HG03565 (cell line): ENCODE measurements at regions not wholly inside any gene's neighbourhood (a gene's known extent, or its start where the extent isn't known, plus 50 kb on each side); places are given as distances from the start of the nearest gene placed in this dataset.
"Not testable (repeated sequence)": the region's sequence is repeated elsewhere in the genome, so short reads cannot be mapped to it uniquely, and the experiment has no call there.

ENCODE experiments used
- ATAC-seq: cut with Tn5 transposase; IDR thresholded peaks from one replicate; pipeline ENCODE4 v1.9.1; 2021; ENCODE audit warnings: mild to moderate bottlenecking, moderate library complexity; ENCODE audit not compliant: unreplicated experiment

GRCh38 chr2:3899536-3900155, 196.3 kb downstream of the DCDC2C start:
- ATAC-seq: no peak

GRCh38 chr2:3902131-3902530, 198.8 kb downstream of the DCDC2C start:
- no peak for ATAC-seq

DNA sequence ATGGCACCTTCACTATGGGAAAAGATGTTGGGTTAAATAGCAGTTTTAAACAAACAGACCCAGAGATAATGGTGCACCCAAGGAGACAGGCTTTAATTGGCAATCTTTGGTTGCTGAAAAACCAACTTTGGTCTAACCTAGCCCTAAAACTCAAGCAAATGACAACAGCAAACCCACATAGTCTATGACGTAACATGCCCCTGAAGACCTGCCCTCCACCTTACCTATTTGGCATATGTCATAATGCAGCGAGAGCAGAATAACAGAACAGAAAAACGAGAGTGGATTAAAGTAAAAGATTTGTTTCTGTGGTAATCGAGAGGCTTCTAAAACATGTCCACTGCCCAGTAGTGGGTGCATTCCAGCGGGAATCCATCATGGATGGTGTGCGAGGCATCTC, 200.7 kb downstream of the DCDC2C start:
- ATAC-seq: no peak

GRCh38 chr2:3908498-3908897, 205.1 kb downstream of the DCDC2C start:
- not testable (repeated sequence) for ATAC-seq

DNA sequence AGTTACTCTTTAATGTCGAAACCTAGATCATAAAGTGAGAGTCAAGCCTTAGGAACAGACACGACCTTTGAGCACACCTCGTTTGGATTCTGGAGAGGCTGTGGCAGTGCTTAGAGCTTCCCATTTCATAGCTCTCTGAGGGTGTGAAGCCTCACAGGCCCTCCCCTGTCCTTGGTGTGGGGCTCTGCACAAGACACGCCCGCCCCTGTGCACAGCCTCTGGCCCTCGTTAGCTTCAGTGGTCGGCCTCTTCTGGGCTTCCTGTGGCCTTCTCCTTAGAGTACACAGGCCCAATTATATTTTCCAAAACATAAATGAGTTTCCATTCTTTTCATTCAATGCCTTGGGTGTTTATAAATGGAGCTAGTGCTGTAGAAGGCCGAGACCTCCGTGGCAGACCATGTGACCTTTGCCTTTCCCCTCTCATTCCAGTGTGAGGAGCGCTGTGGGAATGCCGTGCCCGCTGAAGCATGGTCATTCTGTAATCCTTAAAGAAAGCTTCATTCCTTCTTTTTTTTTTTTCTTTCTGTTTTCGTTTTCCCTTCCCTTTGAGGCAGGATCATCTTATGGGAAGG, 208.6 kb downstream of the DCDC2C start:
- ATAC-seq: no peak

- no peak for ATAC-seq
Observed at GRCh38 chr2:3913166-3913565, 209.8 kb downstream of the DCDC2C start.

DNA sequence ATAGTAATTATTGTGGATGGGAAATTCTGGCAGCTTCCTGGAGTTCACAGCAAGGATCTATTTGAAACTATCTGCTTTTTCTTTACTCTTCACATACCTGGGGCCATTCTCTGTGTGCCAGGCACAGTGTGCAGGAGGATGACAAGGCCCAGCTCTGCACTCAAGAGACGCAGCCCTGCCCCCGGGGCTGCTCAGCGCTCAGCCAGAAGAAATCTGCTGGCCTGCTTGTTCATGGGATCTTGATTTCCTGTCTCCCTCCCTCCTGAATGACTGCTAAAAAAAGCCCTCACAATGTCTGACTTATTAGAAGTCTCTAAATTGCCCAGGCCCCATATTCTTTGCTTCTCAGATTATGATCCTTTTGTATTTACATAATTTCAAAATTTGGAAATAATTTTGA, 210.9 kb downstream of the DCDC2C start:
- no peak for ATAC-seq

DNA sequence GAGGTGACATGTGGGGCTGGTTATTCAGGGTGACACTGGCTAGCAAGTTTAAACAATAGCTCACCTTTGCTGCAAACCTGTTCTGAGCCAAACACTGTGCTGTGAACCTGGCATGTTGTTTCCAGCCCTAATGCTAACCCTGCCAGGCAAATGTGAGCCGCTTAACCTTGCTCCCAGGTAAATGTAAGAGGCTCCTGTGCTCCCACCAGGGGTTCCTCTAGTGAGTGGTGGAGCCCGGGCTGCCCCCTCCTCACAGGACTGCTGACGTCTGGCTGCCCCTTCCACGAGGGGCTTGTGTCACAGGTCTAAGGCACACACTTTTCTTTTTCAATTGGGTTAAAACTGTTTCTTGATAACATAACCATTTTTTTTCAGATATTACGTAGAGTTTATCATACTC, 223.7 kb downstream of the DCDC2C start:
- no peak for ATAC-seq

DNA sequence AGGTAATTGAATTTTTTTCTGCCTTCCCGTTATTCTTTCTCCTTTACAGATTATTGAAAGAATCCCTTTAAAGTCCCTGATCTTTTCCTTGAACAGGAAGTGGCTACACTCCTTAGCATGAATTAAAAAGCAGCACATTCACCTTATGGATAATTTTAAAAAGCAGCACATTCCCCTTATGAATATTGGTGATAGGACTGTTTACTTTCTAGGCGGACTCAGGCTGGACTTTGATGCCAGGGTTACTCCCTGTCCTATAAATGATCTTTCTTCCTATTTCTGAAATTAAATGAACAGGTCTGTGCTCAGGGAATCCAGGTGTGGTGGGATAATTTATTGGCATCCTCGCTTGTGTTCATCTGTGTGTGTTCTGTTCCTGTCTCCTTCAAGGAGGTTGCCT, 226.0 kb downstream of the DCDC2C start:
- ATAC-seq: no peak

DNA sequence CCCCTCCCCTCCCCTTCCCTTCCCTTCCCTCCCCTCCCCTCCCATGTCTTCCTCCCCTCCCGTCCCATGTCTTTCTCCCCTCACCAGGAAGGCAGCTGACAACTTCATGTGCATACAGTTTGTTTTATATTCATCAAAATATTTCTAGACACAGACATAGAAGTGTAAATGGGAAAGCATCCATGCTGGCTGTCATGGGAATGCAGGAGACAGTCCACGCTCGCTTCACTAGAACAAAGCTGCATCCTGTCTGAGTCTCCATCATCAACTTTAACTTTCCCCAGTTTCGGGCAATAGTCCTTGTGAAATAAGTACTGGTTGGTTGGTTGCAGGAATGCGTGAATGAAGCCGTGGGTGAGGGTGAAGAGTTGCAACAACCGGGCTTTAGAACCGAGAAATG, 226.9 kb downstream of the DCDC2C start:
- ATAC-seq: no peak

- ATAC-seq: no peak
Observed at GRCh38 chr2:3940661-3941060, 237.3 kb downstream of the DCDC2C start.

- ATAC-seq: no peak
Observed at GRCh38 chr2:3942841-3943240, 239.5 kb downstream of the DCDC2C start.

- ATAC-seq: no peak
Observed at GRCh38 chr2:3944071-3944470, 240.7 kb downstream of the DCDC2C start.

GRCh38 chr2:3944841-3945240, 241.5 kb downstream of the DCDC2C start:
- no peak for ATAC-seq

- no peak for ATAC-seq
Observed at GRCh38 chr2:3948191-3948590, 244.8 kb downstream of the DCDC2C start.

- ATAC-seq: no peak
Observed at GRCh38 chr2:3951131-3951954, 248.0 kb downstream of the DCDC2C start.

- no peak for ATAC-seq
Observed at GRCh38 chr2:3952866-3953516, 249.6 kb downstream of the DCDC2C start.

DNA sequence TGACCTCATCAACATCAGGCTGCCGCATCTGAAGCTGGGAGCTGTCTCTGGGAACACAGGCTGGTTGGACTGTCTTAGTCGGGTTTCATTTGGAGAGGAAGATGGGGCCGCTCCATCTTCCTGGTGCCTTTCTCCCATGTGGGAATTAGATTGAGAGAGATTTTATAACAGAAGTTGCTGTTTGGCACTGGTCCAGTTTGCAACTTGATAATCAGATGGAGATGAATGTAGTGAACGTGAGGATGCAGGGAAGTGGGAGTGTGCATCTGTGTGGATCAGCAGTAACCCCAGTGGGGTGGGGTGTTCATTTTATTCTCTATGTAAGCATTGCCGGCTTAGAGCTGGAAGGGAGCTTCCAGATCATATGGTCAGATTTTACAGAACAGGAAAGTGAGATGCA, 250.9 kb downstream of the DCDC2C start:
- no peak for ATAC-seq

DNA sequence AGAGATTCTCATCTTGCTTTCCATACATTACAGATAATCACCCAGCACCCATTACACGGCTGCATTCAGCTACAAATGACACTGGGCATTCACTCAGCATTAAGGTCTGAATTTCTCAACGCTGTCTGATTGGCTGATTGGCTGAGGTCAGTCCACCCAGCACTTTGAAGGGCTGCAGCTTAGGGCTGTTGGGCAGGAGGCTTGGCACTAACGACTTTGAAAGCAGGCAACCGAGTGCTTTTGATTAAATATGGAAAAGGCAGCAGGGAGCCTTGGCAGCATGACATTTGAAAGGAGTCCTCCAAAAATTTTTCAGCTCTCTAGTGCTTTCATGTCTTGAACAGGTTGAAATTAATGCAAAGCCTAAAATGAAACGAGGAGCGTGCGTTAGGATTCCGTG, 253.0 kb downstream of the DCDC2C start:
- no peak for ATAC-seq

DNA sequence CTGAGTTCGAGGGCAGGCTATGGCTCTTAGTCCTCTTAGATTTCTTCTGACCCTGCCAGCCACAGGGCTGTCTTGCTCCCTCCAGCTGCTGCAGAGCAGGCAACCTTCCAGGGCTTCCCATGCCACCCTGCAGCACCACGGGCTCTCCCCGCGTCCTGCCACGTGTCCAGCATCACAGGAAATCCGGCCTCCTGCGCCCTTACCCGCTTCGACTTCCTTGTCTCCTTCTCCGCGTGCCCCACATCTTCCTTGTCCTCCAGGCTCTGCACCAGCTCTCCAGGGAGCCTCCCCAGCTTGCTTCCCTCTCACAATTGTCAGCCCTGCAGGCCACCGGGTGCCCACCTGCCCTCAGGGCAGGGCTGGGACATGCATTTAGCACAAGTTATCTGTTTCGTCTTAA, 253.5 kb downstream of the DCDC2C start:
- ATAC-seq: no peak

DNA sequence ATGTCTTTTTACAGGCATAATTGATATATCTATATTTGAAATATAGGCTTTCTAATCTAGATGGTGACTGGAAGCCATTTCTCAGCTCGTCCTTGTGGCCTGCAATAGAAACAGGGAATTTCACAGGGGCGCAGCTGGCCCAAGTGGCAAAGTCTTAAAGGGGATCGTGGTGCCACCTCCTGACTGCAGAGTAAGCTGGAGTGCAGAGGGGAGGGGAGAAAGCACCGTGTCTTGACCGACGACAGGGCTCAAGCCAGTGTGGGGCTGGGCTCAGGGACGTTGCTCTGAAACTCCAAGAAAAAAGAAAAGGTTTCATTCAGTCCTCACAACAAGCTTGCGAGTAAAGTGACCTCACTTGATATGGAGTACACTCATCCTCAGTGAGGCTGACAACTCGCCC, 255.1 kb downstream of the DCDC2C start:
- ATAC-seq: no peak

GRCh38 chr2:3958969-3959368, 255.6 kb downstream of the DCDC2C start:
- no peak for ATAC-seq
